Body of pancreas (tissue), 4 donors: ENCODE measurements at regions not wholly inside any gene's neighbourhood (a gene's known extent, or its start where the extent isn't known, plus 50 kb on each side); places are given as distances from the start of the nearest gene placed in this dataset.
"Not testable (repeated sequence)": the region's sequence is repeated elsewhere in the genome, so short reads cannot be mapped to it uniquely, and the experiment has no call there.

ENCODE experiments used
- ATAC-seq: fragments of 150-250 bp; one replicate; pipeline ENCODE4 v1.9.1; 2016
- DNase-seq, 4 donors: peaks; one replicate each; pipeline ENCODE4 v3.0.0-alpha.2; 2019
- H3K27ac ChIP-seq, 4 donors: fragments of 200-600 bp; sonication (generic); 1 replicate in 3 of 4; 2 replicates in 1 of 4; pipeline versions ENCODE4 v1.5.1 to v1.6.1; 2016 to 2019; ENCODE audit warnings: mild to moderate bottlenecking in 1 of 4, mixed read lengths in 1 of 4, moderate library complexity in 1 of 4
- H3K27me3 ChIP-seq, 2 donors: fragments of 200-600 bp; sonication (generic); one replicate each; pipeline ENCODE4 v1.6.0; 2016; ENCODE audit warnings: mild to moderate bottlenecking in 1 of 2
- H3K36me3 ChIP-seq, 2 donors: fragments of 200-600 bp; sonication (generic); replicated peaks in 1 of 2; 2 replicates each; pipeline ENCODE4 v1.5.1; 2016; ENCODE audit warnings: low read depth in 2 of 2; ENCODE audit not compliant: insufficient read depth in 1 of 2
- H3K4me1 ChIP-seq: fragments of 200-600 bp; sonication (generic); one replicate; pipeline ENCODE4 v1.6.0; 2016
- H3K4me3 ChIP-seq, 2 donors: fragments of 200-600 bp; sonication (generic); 1 replicate in 1 of 2; 2 replicates in 1 of 2; pipeline ENCODE4 v1.5.1; 2016 to 2019
- H3K9me3 ChIP-seq, 3 donors: fragments of 200-600 bp; sonication (generic); 1 replicate in 2 of 3; 2 replicates in 1 of 3; pipeline ENCODE4 v1.5.1; 2016
- POLR2A ChIP-seq, 3 donors: fragments of 450-650 bp; IDR thresholded peaks; one replicate each; pipeline ENCODE4 v1.6.1; 2016; ENCODE audit warnings: antibody characterized with exemption in 3 of 3, mild to moderate bottlenecking in 2 of 3
- WGBS, 2 donors: methylation state at CpG; one replicate each; pipeline ENCODE4 v1.1.5; 2017; 5-methylcytosine and 5-hydroxymethylcytosine counted together
- intact Hi-C: fragments of 100-400 bp; cut with DNase I; formaldehyde crosslinking; loops from one replicate; pipeline ENCODE4 v1.15.1; 2023
- TF ChIP-seq, protein P1 (sequence below), 7 experiments: fragments of 450-650 bp in 4 of 7; fragments of 200-600 bp in 3 of 7; sonication (generic) in 3 of 7; IDR thresholded peaks; one replicate each; pipeline ENCODE4 v1.5.1; 2016 to 2019; ENCODE audit warnings: antibody characterized with exemption in 7 of 7

DNA sequence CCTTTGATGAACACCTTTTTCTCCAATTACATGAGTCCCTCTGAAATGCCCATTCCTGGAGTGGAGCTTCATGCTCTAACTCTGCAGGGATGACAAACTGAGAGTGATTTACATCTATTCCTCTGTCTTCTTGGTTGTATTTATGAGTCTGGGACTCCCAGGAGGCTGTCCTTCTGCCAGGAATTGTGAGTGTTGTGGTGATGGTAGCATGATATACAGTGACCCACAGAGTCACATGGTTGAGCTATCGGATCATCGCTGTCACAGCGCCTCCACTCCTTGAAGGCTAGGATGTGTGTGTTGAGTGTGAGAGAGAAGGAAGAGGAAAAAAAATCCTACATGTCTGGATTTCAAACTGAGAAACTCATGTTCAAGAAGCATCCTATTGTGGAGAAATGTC is 163.4 kb upstream of the CACNA1E start:
- intact Hi-C loops: no loop called here
- Histone ChIP-seq H3K9me3 (no peaks in the 10 kb centered on the region), H3K36me3 (no peaks in the 10 kb centered on the region), H3K4me3 (no peak overlapping the region), H3K27ac (no peak overlapping the region), H3K4me1 (peaks cover 6% of the 10 kb centered on the region), H3K27me3 (peaks cover 0 to 6% of the 10 kb centered on the region in 2 donors)
- TF ChIP-seq POLR2A (IDR thresholded peaks at IDR 0.05): no peak
- TF ChIP-seq, protein P1, sequence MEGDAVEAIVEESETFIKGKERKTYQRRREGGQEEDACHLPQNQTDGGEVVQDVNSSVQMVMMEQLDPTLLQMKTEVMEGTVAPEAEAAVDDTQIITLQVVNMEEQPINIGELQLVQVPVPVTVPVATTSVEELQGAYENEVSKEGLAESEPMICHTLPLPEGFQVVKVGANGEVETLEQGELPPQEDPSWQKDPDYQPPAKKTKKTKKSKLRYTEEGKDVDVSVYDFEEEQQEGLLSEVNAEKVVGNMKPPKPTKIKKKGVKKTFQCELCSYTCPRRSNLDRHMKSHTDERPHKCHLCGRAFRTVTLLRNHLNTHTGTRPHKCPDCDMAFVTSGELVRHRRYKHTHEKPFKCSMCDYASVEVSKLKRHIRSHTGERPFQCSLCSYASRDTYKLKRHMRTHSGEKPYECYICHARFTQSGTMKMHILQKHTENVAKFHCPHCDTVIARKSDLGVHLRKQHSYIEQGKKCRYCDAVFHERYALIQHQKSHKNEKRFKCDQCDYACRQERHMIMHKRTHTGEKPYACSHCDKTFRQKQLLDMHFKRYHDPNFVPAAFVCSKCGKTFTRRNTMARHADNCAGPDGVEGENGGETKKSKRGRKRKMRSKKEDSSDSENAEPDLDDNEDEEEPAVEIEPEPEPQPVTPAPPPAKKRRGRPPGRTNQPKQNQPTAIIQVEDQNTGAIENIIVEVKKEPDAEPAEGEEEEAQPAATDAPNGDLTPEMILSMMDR (IDR thresholded peaks at IDR 0.05): no peak
- DNase-seq (no peak), ATAC-seq (no peak)
- 58 to 79% methylated on average over 3 of the region's 3 CpGs for WGBS, 2 donors

DNA sequence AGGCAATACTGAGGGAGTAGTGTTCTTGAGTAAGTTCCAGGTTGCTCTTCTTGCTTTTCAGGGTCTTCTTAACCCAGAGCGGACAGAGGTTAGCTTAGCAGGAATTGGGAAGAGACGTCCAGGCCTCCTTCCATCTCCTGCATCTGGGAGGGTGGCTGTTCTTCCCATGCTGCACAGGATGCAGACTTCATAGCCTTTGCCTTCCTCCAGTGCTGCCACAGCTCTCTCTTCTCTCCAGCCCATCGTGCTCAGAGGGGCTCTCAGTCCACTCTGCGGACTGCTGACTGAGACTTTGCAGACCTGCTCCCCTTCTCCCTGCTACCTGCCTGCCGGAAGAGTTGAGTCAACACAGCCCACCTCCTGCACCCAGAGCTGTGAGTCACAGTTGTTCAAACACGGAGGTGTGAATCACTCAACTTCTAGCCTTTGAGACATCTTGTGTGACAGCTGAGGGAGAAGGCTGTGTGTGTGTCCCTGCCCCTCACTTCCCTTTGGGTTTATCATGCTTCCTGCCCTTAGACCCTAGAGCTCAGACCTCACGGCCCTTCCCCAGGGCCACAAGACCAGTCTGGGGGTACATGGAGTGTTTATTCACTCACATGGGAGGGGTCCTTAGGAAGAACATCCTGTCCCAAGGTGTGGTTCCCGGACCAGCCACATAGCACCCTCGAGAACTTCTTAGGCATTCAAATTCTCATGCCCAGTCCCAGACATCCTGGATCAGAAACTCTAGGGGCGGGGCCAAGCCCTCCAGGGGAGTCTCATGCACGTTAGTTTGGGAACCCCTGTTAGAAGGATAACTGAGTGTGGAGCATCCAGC is 158.3 kb upstream of the CACNA1E start:
- TF ChIP-seq POLR2A (IDR thresholded peaks at IDR 0.05): no peak
- TF ChIP-seq, protein P1 (IDR thresholded peaks at IDR 0.05): no peak
- no peak for ATAC-seq
- DNase-seq: no peak
- no peak overlapping the region for H3K27ac ChIP-seq
- H3K4me1 ChIP-seq: no peaks in the 10 kb centered on the region
- H3K9me3 ChIP-seq: no peaks in the 10 kb centered on the region
- intact Hi-C loops: no loop called here
- no peaks in the 10 kb centered on the region for H3K27me3 ChIP-seq
- 56 to 60% methylated on average over 10 to 11 of the region's 11 CpGs for WGBS, 2 donors
- H3K4me3 ChIP-seq: no peak overlapping the region
- H3K36me3 ChIP-seq: no peaks in the 10 kb centered on the region

DNA sequence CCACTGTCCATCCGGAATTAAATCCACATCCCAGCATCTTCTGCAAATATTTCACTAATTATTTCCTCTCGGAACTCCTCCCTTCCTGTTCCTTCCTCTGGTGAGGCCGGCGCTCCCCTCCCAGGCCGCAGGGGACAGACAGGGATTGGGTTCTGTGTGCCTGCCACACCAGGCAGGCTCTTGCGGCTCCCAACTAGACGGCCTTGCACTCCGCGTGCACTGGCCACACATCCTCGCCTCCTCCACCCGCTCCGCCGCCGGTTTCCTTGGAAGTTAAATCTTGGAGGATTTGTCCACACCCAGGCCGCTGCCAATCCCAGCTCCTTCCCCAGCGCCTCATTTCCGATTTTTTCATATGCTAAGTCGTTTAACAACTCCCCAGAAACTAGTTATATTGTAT is 157.6 kb upstream of the CACNA1E start:
- ATAC-seq, H3K27me3 ChIP-seq, H3K4me1 ChIP-seq, H3K36me3 ChIP-seq, intact Hi-C loops, H3K4me3 ChIP-seq, H3K27ac ChIP-seq, DNase-seq, H3K9me3 ChIP-seq: not testable (repeated sequence)
- 67 to 69% methylated on average over 18 of the region's 18 CpGs for WGBS, 2 donors

GRCh38 chr1:181326348-181326747 is 157.0 kb upstream of the CACNA1E start:
- ATAC-seq (no peak), DNase-seq (no peak)
- no peaks in the 10 kb centered on the region for H3K27me3 ChIP-seq
- TF ChIP-seq, protein P1 (IDR thresholded peaks at IDR 0.05): no peak
- TF ChIP-seq POLR2A (IDR thresholded peaks at IDR 0.05): no peak
- no peaks in the 10 kb centered on the region for H3K9me3 ChIP-seq
- 89 to 100% methylated on average over 3 of the region's 3 CpGs for WGBS, 2 donors
- H3K4me1 ChIP-seq: no peaks in the 10 kb centered on the region
- H3K4me3 ChIP-seq: no peak overlapping the region
- intact Hi-C loops: no loop called here
- no peaks in the 10 kb centered on the region for H3K36me3 ChIP-seq
- no peak overlapping the region for H3K27ac ChIP-seq

GRCh38 chr1:181327796-181328195 is 155.5 kb upstream of the CACNA1E start:
- ATAC-seq (no peak), DNase-seq (no peak)
- intact Hi-C loops: no loop called here
- no peak overlapping the region for H3K4me3 ChIP-seq
- no peaks in the 10 kb centered on the region for H3K4me1 ChIP-seq
- TF ChIP-seq, protein P1 (IDR thresholded peaks at IDR 0.05): no peak
- TF ChIP-seq POLR2A (IDR thresholded peaks at IDR 0.05): no peak
- H3K27ac ChIP-seq: no peak overlapping the region
- H3K36me3 ChIP-seq: no peaks in the 10 kb centered on the region
- H3K27me3 ChIP-seq: no peaks in the 10 kb centered on the region
- H3K9me3 ChIP-seq: no peaks in the 10 kb centered on the region
- WGBS, 2 donors: 52 to 79% methylated on average over 3 to 4 of the region's 4 CpGs
